Activated CD8-positive, alpha-beta T cell treated with anti-CD3 and anti-CD28 coated beads for 36 hours (primary cell): ENCODE measurements at regions not wholly inside any gene's neighbourhood (a gene's known extent, or its start where the extent isn't known, plus 50 kb on each side); places are given as distances from the start of the nearest gene placed in this dataset.
"Not testable (repeated sequence)": the region's sequence is repeated elsewhere in the genome, so short reads cannot be mapped to it uniquely, and the experiment has no call there.

Experiments
- ATAC-seq: fragments of 200-7000 bp; cut with Tn5 transposase; one replicate; pipeline ENCODE4 v1.10.0; 2021; ENCODE audit warnings: mild to moderate bottlenecking, moderate library complexity
- CTCF ChIA-PET: fragments of 350-600 bp; sonication (Branson Sonifier 250); formaldehyde crosslinking; loops from one replicate; lab custom pipeline; 2021; ENCODE audit warnings: antibody characterized with exemption; lab: Charles Lee
- POLR2A ChIA-PET: fragments of 350-600 bp; sonication (Branson Sonifier 250); formaldehyde crosslinking; loops from one replicate; lab custom pipeline; 2021; ENCODE audit warnings: antibody characterized with exemption; lab: Charles Lee
- DNase-seq: peaks from one replicate; pipeline ENCODE4 v3.0.0-alpha.2; 2020
- H3K27ac Mint-ChIP-seq: one replicate; pipeline ENCODE4 v1.8.0; 2021; ENCODE audit warnings: mild to moderate bottlenecking, mixed read lengths
- H3K27me3 Mint-ChIP-seq: one replicate; pipeline ENCODE4 v1.8.0; 2021; ENCODE audit warnings: mixed read lengths
- H3K36me3 Mint-ChIP-seq: one replicate; pipeline ENCODE4 v1.8.0; 2021; ENCODE audit warnings: low read depth, mixed read lengths
- H3K4me1 Mint-ChIP-seq: one replicate; pipeline ENCODE4 v1.8.0; 2021; ENCODE audit warnings: low read depth, mixed read lengths
- H3K4me3 Mint-ChIP-seq: one replicate; pipeline ENCODE4 v1.8.0; 2021; ENCODE audit warnings: mild to moderate bottlenecking, moderate library complexity, mixed read lengths
- H3K9me3 Mint-ChIP-seq: one replicate; pipeline ENCODE4 v1.8.0; 2021; ENCODE audit warnings: mixed read lengths
- intact Hi-C: fragments of 100-400 bp; cut with micrococcal nuclease; formaldehyde crosslinking; loops from one replicate; pipeline ENCODE4 v1.10.0; 2022

- H3K36me3 Mint-ChIP-seq, intact Hi-C loops, H3K9me3 Mint-ChIP-seq, POLR2A ChIA-PET, H3K4me3 Mint-ChIP-seq, DNase-seq, H3K27ac Mint-ChIP-seq, ATAC-seq, CTCF ChIA-PET, H3K4me1 Mint-ChIP-seq, H3K27me3 Mint-ChIP-seq: not testable (repeated sequence)
These were observed 265.5 kb upstream of the NBPF12 start for GRCh38 chr1:146672608-146673007.

GRCh38 chr1:146671588-146671987 lies 266.5 kb upstream of the NBPF12 start:
- H3K4me1 Mint-ChIP-seq, H3K9me3 Mint-ChIP-seq, H3K27ac Mint-ChIP-seq, ATAC-seq, H3K27me3 Mint-ChIP-seq, CTCF ChIA-PET, H3K4me3 Mint-ChIP-seq, DNase-seq, POLR2A ChIA-PET, H3K36me3 Mint-ChIP-seq, intact Hi-C loops: not testable (repeated sequence)

GRCh38 chr1:146670832-146671566 lies 267.1 kb upstream of the NBPF12 start:
- CTCF ChIA-PET, H3K36me3 Mint-ChIP-seq, intact Hi-C loops, ATAC-seq, H3K9me3 Mint-ChIP-seq, DNase-seq, H3K4me3 Mint-ChIP-seq, POLR2A ChIA-PET, H3K27ac Mint-ChIP-seq, H3K4me1 Mint-ChIP-seq, H3K27me3 Mint-ChIP-seq: not testable (repeated sequence)

- intact Hi-C loops, POLR2A ChIA-PET, H3K9me3 Mint-ChIP-seq, CTCF ChIA-PET, H3K36me3 Mint-ChIP-seq, H3K27ac Mint-ChIP-seq, H3K27me3 Mint-ChIP-seq, H3K4me1 Mint-ChIP-seq, DNase-seq, H3K4me3 Mint-ChIP-seq, ATAC-seq: not testable (repeated sequence)
These were observed 271.8 kb upstream of the NBPF12 start for GRCh38 chr1:146666275-146666674.

GRCh38 chr1:146660242-146660641 lies 277.9 kb upstream of the NBPF12 start:
- H3K4me3 Mint-ChIP-seq, H3K4me1 Mint-ChIP-seq, intact Hi-C loops, POLR2A ChIA-PET, DNase-seq, H3K27me3 Mint-ChIP-seq, H3K36me3 Mint-ChIP-seq, ATAC-seq, H3K27ac Mint-ChIP-seq, CTCF ChIA-PET, H3K9me3 Mint-ChIP-seq: not testable (repeated sequence)

- DNase-seq, H3K4me1 Mint-ChIP-seq, H3K27me3 Mint-ChIP-seq, intact Hi-C loops, CTCF ChIA-PET, H3K4me3 Mint-ChIP-seq, POLR2A ChIA-PET, ATAC-seq, H3K27ac Mint-ChIP-seq, H3K36me3 Mint-ChIP-seq, H3K9me3 Mint-ChIP-seq: not testable (repeated sequence)
These were observed 281.6 kb upstream of the NBPF12 start for GRCh38 chr1:146656356-146657060.

- intact Hi-C loops, H3K4me1 Mint-ChIP-seq, ATAC-seq, POLR2A ChIA-PET, DNase-seq, CTCF ChIA-PET, H3K4me3 Mint-ChIP-seq, H3K36me3 Mint-ChIP-seq, H3K27me3 Mint-ChIP-seq, H3K9me3 Mint-ChIP-seq, H3K27ac Mint-ChIP-seq: not testable (repeated sequence)
These were observed 283.4 kb upstream of the NBPF12 start for GRCh38 chr1:146654763-146655162.

GRCh38 chr1:146645978-146646604 lies 292.0 kb upstream of the NBPF12 start:
- POLR2A ChIA-PET, intact Hi-C loops, H3K27me3 Mint-ChIP-seq, H3K4me1 Mint-ChIP-seq, H3K36me3 Mint-ChIP-seq, CTCF ChIA-PET, H3K9me3 Mint-ChIP-seq, ATAC-seq, H3K27ac Mint-ChIP-seq, H3K4me3 Mint-ChIP-seq, DNase-seq: not testable (repeated sequence)

GRCh38 chr1:146641534-146641933 lies 296.6 kb upstream of the NBPF12 start:
- CTCF ChIA-PET, POLR2A ChIA-PET, intact Hi-C loops, H3K27me3 Mint-ChIP-seq, H3K36me3 Mint-ChIP-seq, H3K9me3 Mint-ChIP-seq, H3K27ac Mint-ChIP-seq, H3K4me1 Mint-ChIP-seq, H3K4me3 Mint-ChIP-seq, ATAC-seq, DNase-seq: not testable (repeated sequence)

- H3K36me3 Mint-ChIP-seq, POLR2A ChIA-PET: not testable (repeated sequence)
These were observed 297.5 kb upstream of the NBPF12 start for GRCh38 chr1:146640671-146641070.

GRCh38 chr1:146630302-146630701 lies 307.8 kb upstream of the NBPF12 start:
- ATAC-seq, H3K4me1 Mint-ChIP-seq, H3K36me3 Mint-ChIP-seq, H3K9me3 Mint-ChIP-seq, CTCF ChIA-PET, H3K4me3 Mint-ChIP-seq, POLR2A ChIA-PET, H3K27ac Mint-ChIP-seq, intact Hi-C loops, DNase-seq, H3K27me3 Mint-ChIP-seq: not testable (repeated sequence)

More at GRCh38 chr1:146640671-146641070, 297.5 kb upstream of the NBPF12 start:
- H3K4me3 Mint-ChIP-seq, H3K4me1 Mint-ChIP-seq, H3K9me3 Mint-ChIP-seq, CTCF ChIA-PET, ATAC-seq, H3K27me3 Mint-ChIP-seq, DNase-seq, H3K27ac Mint-ChIP-seq, intact Hi-C loops: not testable (repeated sequence)

- H3K36me3 Mint-ChIP-seq, H3K27ac Mint-ChIP-seq, ATAC-seq, POLR2A ChIA-PET, intact Hi-C loops, DNase-seq, H3K27me3 Mint-ChIP-seq, H3K9me3 Mint-ChIP-seq, CTCF ChIA-PET, H3K4me1 Mint-ChIP-seq, H3K4me3 Mint-ChIP-seq: not testable (repeated sequence)
These were observed 319.5 kb upstream of the NBPF12 start for GRCh38 chr1:146618582-146618981.
